ENCODE measurements at regions not wholly inside any gene's neighbourhood (a gene's known extent, or its start where the extent isn't known, plus 50 kb on each side); places are given as distances from the start of the nearest gene placed in this dataset.

- no peak overlapping the region for H2BK12ac ChIP-seq (ENCODE audit: low read length in 2 of 2)
- no peak overlapping the region for H3K4ac ChIP-seq (ENCODE audit: low read depth in 1 of 2, low read length in 2 of 2)
- H3K4me2 ChIP-seq (ENCODE audit: low read length, poor library complexity, severe bottlenecking): no peak overlapping the region
- H3K23ac ChIP-seq (ENCODE audit: low read length in 2 of 2): no peak overlapping the region
- H2AFZ ChIP-seq (ENCODE audit: low read depth, low read length): no peak overlapping the region
- no peaks in the 10 kb centered on the region for H3K4me1 ChIP-seq (ENCODE audit: control insufficient read depth, insufficient read depth, low read depth, low read length)
- no peaks in the 10 kb centered on the region for H3K79me1 ChIP-seq (replicated peaks; ENCODE audit: low read length, poor library complexity, severe bottlenecking)
- H3K36me3 ChIP-seq (ENCODE audit: control insufficient read depth in 1 of 2, insufficient read depth in 2 of 2, low read depth in 1 of 2, low read length in 2 of 2): no peaks in the 10 kb centered on the region
- no peak overlapping the region for H3K27ac ChIP-seq (ENCODE audit: low read length, poor library complexity, severe bottlenecking)
- no peak overlapping the region for H4K8ac ChIP-seq (ENCODE audit: low read length)
- no peaks in the 10 kb centered on the region for H3K27me3 ChIP-seq (ENCODE audit: control insufficient read depth in 1 of 2, insufficient read depth in 1 of 2, low read length in 2 of 2)
- DNase-seq: no peak
- H3K9me3 ChIP-seq (ENCODE audit: control insufficient read depth, low read length): peaks cover 32% of the 10 kb centered on the region
- no peak overlapping the region for H2AK5ac ChIP-seq (ENCODE audit: low read length, severe bottlenecking)
- H4K91ac ChIP-seq (ENCODE audit: low read length): no peak overlapping the region
- no peak overlapping the region for H3K4me3 ChIP-seq (ENCODE audit: insufficient read depth in 1 of 2, low read depth in 1 of 2, low read length in 2 of 2)
- no peak overlapping the region for H2BK5ac ChIP-seq (ENCODE audit: low read depth, low read length, poor library complexity, severe bottlenecking)
- H3K14ac ChIP-seq (ENCODE audit: low read length in 2 of 2): no peak overlapping the region
- no peak overlapping the region for H2BK15ac ChIP-seq (ENCODE audit: low read depth, poor library complexity, severe bottlenecking)
- WGBS: 56% methylated on average over 6 of the region's 7 CpGs
- H2BK120ac ChIP-seq (ENCODE audit: low read depth, low read length): no peak overlapping the region
- H3K18ac ChIP-seq (ENCODE audit: low read depth in 1 of 2, low read length in 2 of 2): no peak overlapping the region
- no peak overlapping the region for H3K9ac ChIP-seq (ENCODE audit: low read length)
These were observed 421.0 kb upstream of the CNTN4 start for GRCh38 chr3:1677576-1678156.

GRCh38 chr3:1692428-1692827 is 406.2 kb upstream of the CNTN4 start:
- no peaks in the 10 kb centered on the region for H3K27me3 ChIP-seq (ENCODE audit: control insufficient read depth in 1 of 2, insufficient read depth in 1 of 2, low read length in 2 of 2)
- no peaks in the 10 kb centered on the region for H3K79me1 ChIP-seq (replicated peaks; ENCODE audit: low read length, poor library complexity, severe bottlenecking)
- H3K36me3 ChIP-seq (ENCODE audit: control insufficient read depth in 1 of 2, insufficient read depth in 2 of 2, low read depth in 1 of 2, low read length in 2 of 2): no peaks in the 10 kb centered on the region
- H2AFZ ChIP-seq (ENCODE audit: low read depth, low read length): no peak overlapping the region
- DNase-seq: no peak
- H3K4me2 ChIP-seq (ENCODE audit: low read length, poor library complexity, severe bottlenecking): no peak overlapping the region
- H3K4me3 ChIP-seq (ENCODE audit: insufficient read depth in 1 of 2, low read depth in 1 of 2, low read length in 2 of 2): no peak overlapping the region
- no peak overlapping the region for H4K91ac ChIP-seq (ENCODE audit: low read length)
- no peak overlapping the region for H2BK5ac ChIP-seq (ENCODE audit: low read depth, low read length, poor library complexity, severe bottlenecking)
- no peak overlapping the region for H3K18ac ChIP-seq (ENCODE audit: low read depth in 1 of 2, low read length in 2 of 2)
- H3K9ac ChIP-seq (ENCODE audit: low read length): no peak overlapping the region
- H2BK12ac ChIP-seq (ENCODE audit: low read length in 2 of 2): no peak overlapping the region
- no peak overlapping the region for H3K27ac ChIP-seq (ENCODE audit: low read length, poor library complexity, severe bottlenecking)
- H3K14ac ChIP-seq (ENCODE audit: low read length in 2 of 2): no peak overlapping the region
- peaks cover 22% of the 10 kb centered on the region for H3K9me3 ChIP-seq (ENCODE audit: control insufficient read depth, low read length)
- no peaks in the 10 kb centered on the region for H3K4me1 ChIP-seq (ENCODE audit: control insufficient read depth, insufficient read depth, low read depth, low read length)
- H4K8ac ChIP-seq (ENCODE audit: low read length): no peak overlapping the region
- H2BK120ac ChIP-seq (ENCODE audit: low read depth, low read length): no peak overlapping the region
- no peak overlapping the region for H3K4ac ChIP-seq (ENCODE audit: low read depth in 1 of 2, low read length in 2 of 2)
- H3K23ac ChIP-seq (ENCODE audit: low read length in 2 of 2): no peak overlapping the region
- H2BK15ac ChIP-seq (ENCODE audit: low read depth, poor library complexity, severe bottlenecking): no peak overlapping the region
- H2AK5ac ChIP-seq (ENCODE audit: low read length, severe bottlenecking): no peak overlapping the region
- WGBS: 100% methylated on average over 1 of the region's 1 CpG

- H4K8ac ChIP-seq (ENCODE audit: low read length): no peak overlapping the region
- no peak overlapping the region for H3K4ac ChIP-seq (ENCODE audit: low read depth in 1 of 2, low read length in 2 of 2)
- H3K4me1 ChIP-seq (ENCODE audit: control insufficient read depth, insufficient read depth, low read depth, low read length): no peaks in the 10 kb centered on the region
- H3K36me3 ChIP-seq (ENCODE audit: control insufficient read depth in 1 of 2, insufficient read depth in 2 of 2, low read depth in 1 of 2, low read length in 2 of 2): no peaks in the 10 kb centered on the region
- no peak for DNase-seq
- H2BK5ac ChIP-seq (ENCODE audit: low read depth, low read length, poor library complexity, severe bottlenecking): no peak overlapping the region
- no peak overlapping the region for H4K91ac ChIP-seq (ENCODE audit: low read length)
- H3K27me3 ChIP-seq (ENCODE audit: control insufficient read depth in 1 of 2, insufficient read depth in 1 of 2, low read length in 2 of 2): no peaks in the 10 kb centered on the region
- no peak overlapping the region for H2BK12ac ChIP-seq (ENCODE audit: low read length in 2 of 2)
- H3K9me3 ChIP-seq (ENCODE audit: control insufficient read depth, low read length): peaks cover 22% of the 10 kb centered on the region
- 77% methylated on average over 1 of the region's 2 CpGs for WGBS
- H3K18ac ChIP-seq (ENCODE audit: low read depth in 1 of 2, low read length in 2 of 2): no peak overlapping the region
- no peak overlapping the region for H2BK15ac ChIP-seq (ENCODE audit: low read depth, poor library complexity, severe bottlenecking)
- no peaks in the 10 kb centered on the region for H3K79me1 ChIP-seq (replicated peaks; ENCODE audit: low read length, poor library complexity, severe bottlenecking)
- no peak overlapping the region for H3K4me2 ChIP-seq (ENCODE audit: low read length, poor library complexity, severe bottlenecking)
- no peak overlapping the region for H3K4me3 ChIP-seq (ENCODE audit: insufficient read depth in 1 of 2, low read depth in 1 of 2, low read length in 2 of 2)
- no peak overlapping the region for H3K23ac ChIP-seq (ENCODE audit: low read length in 2 of 2)
- H2AK5ac ChIP-seq (ENCODE audit: low read length, severe bottlenecking): no peak overlapping the region
- H2BK120ac ChIP-seq (ENCODE audit: low read depth, low read length): no peak overlapping the region
- no peak overlapping the region for H3K27ac ChIP-seq (ENCODE audit: low read length, poor library complexity, severe bottlenecking)
- no peak overlapping the region for H3K14ac ChIP-seq (ENCODE audit: low read length in 2 of 2)
- H3K9ac ChIP-seq (ENCODE audit: low read length): no peak overlapping the region
- no peak overlapping the region for H2AFZ ChIP-seq (ENCODE audit: low read depth, low read length)
These were observed 405.5 kb upstream of the CNTN4 start for GRCh38 chr3:1693145-1693544.

GRCh38 chr3:1696669-1697275 is 401.9 kb upstream of the CNTN4 start:
- WGBS: 92% methylated on average over 2 of the region's 5 CpGs
- Histone ChIP-seq H3K23ac (ENCODE audit: low read length in 2 of 2) (no peak overlapping the region), H3K4me2 (ENCODE audit: low read length, poor library complexity, severe bottlenecking) (no peak overlapping the region), H3K27me3 (ENCODE audit: control insufficient read depth in 1 of 2, insufficient read depth in 1 of 2, low read length in 2 of 2) (no peaks in the 10 kb centered on the region), H3K4ac (ENCODE audit: low read depth in 1 of 2, low read length in 2 of 2) (no peak overlapping the region), H3K4me3 (ENCODE audit: insufficient read depth in 1 of 2, low read depth in 1 of 2, low read length in 2 of 2) (no peak overlapping the region), H3K9me3 (ENCODE audit: control insufficient read depth, low read length) (peaks cover 26% of the 10 kb centered on the region), H2BK5ac (ENCODE audit: low read depth, low read length, poor library complexity, severe bottlenecking) (no peak overlapping the region), H4K8ac (ENCODE audit: low read length) (no peak overlapping the region), H3K18ac (ENCODE audit: low read depth in 1 of 2, low read length in 2 of 2) (no peak overlapping the region), H2BK12ac (ENCODE audit: low read length in 2 of 2) (no peak overlapping the region), H4K91ac (ENCODE audit: low read length) (no peak overlapping the region), H2AFZ (ENCODE audit: low read depth, low read length) (no peak overlapping the region), H3K14ac (ENCODE audit: low read length in 2 of 2) (no peak overlapping the region), H2BK120ac (ENCODE audit: low read depth, low read length) (no peak overlapping the region), H3K9ac (ENCODE audit: low read length) (no peak overlapping the region), H2AK5ac (ENCODE audit: low read length, severe bottlenecking) (no peak overlapping the region), H3K4me1 (ENCODE audit: control insufficient read depth, insufficient read depth, low read depth, low read length) (no peaks in the 10 kb centered on the region), H3K79me1 (replicated peaks; ENCODE audit: low read length, poor library complexity, severe bottlenecking) (no peaks in the 10 kb centered on the region), H3K27ac (ENCODE audit: low read length, poor library complexity, severe bottlenecking) (no peak overlapping the region), H2BK15ac (ENCODE audit: low read depth, poor library complexity, severe bottlenecking) (no peak overlapping the region), H3K36me3 (ENCODE audit: control insufficient read depth in 1 of 2, insufficient read depth in 2 of 2, low read depth in 1 of 2, low read length in 2 of 2) (no peaks in the 10 kb centered on the region)
- no peak for DNase-seq
